ENCODE measurements at regions not wholly inside any gene's neighbourhood (a gene's known extent, or its start where the extent isn't known, plus 50 kb on each side); places are given as distances from the start of the nearest gene placed in this dataset.

DNA sequence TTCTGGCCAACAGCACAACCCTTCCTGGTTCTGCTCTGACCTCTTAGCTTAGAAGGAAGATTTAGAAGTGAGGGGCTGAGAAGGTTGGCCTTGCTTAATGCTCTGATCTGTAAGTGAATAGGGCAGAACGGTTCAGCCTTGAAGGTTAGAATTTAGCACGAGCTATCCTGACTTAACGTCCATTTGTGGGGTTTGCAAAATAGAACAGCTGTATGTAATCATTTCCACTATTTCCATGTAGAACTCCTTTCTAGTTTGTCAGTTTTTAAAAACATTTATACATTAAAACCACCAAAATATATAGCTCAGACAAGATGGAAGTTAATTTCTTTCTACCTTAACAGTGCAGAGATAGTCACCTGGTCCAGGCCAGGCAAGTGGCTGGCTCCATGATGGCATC is 89.9 kb downstream of the TBX19 start:
- TF ChIP-seq, protein P1, sequence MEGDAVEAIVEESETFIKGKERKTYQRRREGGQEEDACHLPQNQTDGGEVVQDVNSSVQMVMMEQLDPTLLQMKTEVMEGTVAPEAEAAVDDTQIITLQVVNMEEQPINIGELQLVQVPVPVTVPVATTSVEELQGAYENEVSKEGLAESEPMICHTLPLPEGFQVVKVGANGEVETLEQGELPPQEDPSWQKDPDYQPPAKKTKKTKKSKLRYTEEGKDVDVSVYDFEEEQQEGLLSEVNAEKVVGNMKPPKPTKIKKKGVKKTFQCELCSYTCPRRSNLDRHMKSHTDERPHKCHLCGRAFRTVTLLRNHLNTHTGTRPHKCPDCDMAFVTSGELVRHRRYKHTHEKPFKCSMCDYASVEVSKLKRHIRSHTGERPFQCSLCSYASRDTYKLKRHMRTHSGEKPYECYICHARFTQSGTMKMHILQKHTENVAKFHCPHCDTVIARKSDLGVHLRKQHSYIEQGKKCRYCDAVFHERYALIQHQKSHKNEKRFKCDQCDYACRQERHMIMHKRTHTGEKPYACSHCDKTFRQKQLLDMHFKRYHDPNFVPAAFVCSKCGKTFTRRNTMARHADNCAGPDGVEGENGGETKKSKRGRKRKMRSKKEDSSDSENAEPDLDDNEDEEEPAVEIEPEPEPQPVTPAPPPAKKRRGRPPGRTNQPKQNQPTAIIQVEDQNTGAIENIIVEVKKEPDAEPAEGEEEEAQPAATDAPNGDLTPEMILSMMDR (conservative IDR thresholded peaks at IDR 0.05 in 1 of 2, IDR thresholded peaks at IDR 0.05 in 1 of 2; ENCODE audit: extremely low read depth in 1 of 2, insufficient read depth in 1 of 2, low read depth in 1 of 2, low read length in 2 of 2), result no peak
- no peak for TF ChIP-seq EZH2 (IDR thresholded peaks at IDR 0.05; ENCODE audit: borderline replicate concordance, low read length)

All from mammary epithelial cell (primary cell).